Lower leg skin (tissue), 4 donors: ENCODE measurements at regions not wholly inside any gene's neighbourhood (a gene's known extent, or its start where the extent isn't known, plus 50 kb on each side); places are given as distances from the start of the nearest gene placed in this dataset.
"Not testable (repeated sequence)": the region's sequence is repeated elsewhere in the genome, so short reads cannot be mapped to it uniquely, and the experiment has no call there.

ENCODE experiments used
- DNase-seq, 2 donors: peaks; one replicate each; pipeline ENCODE4 v3.0.0-alpha.2; 2019; ENCODE audit warnings: low spot score in 2 of 2
- H3K4me3 ChIP-seq: fragments of 200-600 bp; sonication (generic); 2 replicates; pipeline ENCODE4 v1.5.1; 2017; ENCODE audit warnings: mild to moderate bottlenecking, low read depth; ENCODE audit not compliant: poor library complexity, severe bottlenecking
- CTCF ChIP-seq, 3 donors: fragments of 450-650 bp; IDR thresholded peaks; one replicate each; pipeline ENCODE4 v1.5.1; 2016; ENCODE audit warnings: antibody characterized with exemption in 3 of 3, mild to moderate bottlenecking in 3 of 3, moderate library complexity in 2 of 3
- POLR2A ChIP-seq, 2 donors: fragments of 450-650 bp; IDR thresholded peaks; one replicate each; pipeline ENCODE4 v1.6.1; 2016 to 2017; ENCODE audit warnings: antibody characterized with exemption in 2 of 2, mild to moderate bottlenecking in 1 of 2, moderate library complexity in 1 of 2
- WGBS, 2 donors: methylation state at CpG; one replicate each; pipeline ENCODE4 v1.1.5; 2018; 5-methylcytosine and 5-hydroxymethylcytosine counted together
- intact Hi-C: fragments of 100-400 bp; cut with DNase I; formaldehyde crosslinking; loops from one replicate; pipeline ENCODE4 v1.15.0; 2023; ENCODE audit warnings: low total_unique reads

GRCh38 chr2:189231719-189232323 lies 52.3 kb upstream of the COL5A2 start:
- DNase-seq: no peak
- H3K4me3 ChIP-seq: no peak overlapping the region
- TF ChIP-seq POLR2A (IDR thresholded peaks at IDR 0.05) (no peak), CTCF (IDR thresholded peaks at IDR 0.05) (no peak)
- 76 to 82% methylated on average over 3 of the region's 3 CpGs for WGBS, 2 donors
- intact Hi-C loops: no loop called here

GRCh38 chr2:189232759-189233406 lies 53.3 kb upstream of the COL5A2 start:
- no peak for DNase-seq

GRCh38 chr2:189233527-189233926 lies 54.0 kb upstream of the COL5A2 start:
- TF ChIP-seq CTCF (IDR thresholded peaks at IDR 0.05): no peak
- no peak for TF ChIP-seq POLR2A (IDR thresholded peaks at IDR 0.05)
- DNase-seq: no peak
- H3K4me3 ChIP-seq: no peak overlapping the region
- 82 to 93% methylated on average over 2 of the region's 2 CpGs for WGBS, 2 donors
- intact Hi-C loops: no loop called here

More at GRCh38 chr2:189232759-189233406, 53.3 kb upstream of the COL5A2 start:
- no peak for TF ChIP-seq POLR2A (IDR thresholded peaks at IDR 0.05)
- intact Hi-C loops: no loop called here
- no peak overlapping the region for H3K4me3 ChIP-seq

- no peak for DNase-seq
- intact Hi-C loops: no loop called here
- H3K4me3 ChIP-seq: no peak overlapping the region
- TF ChIP-seq CTCF (IDR thresholded peaks at IDR 0.05) (no peak), POLR2A (IDR thresholded peaks at IDR 0.05) (no peak)
Observed at GRCh38 chr2:189234991-189235390, 55.4 kb upstream of the COL5A2 start.

- H3K4me3 ChIP-seq: no peak overlapping the region
- WGBS, 2 donors: 69 to 82% methylated on average over 2 of the region's 2 CpGs
- TF ChIP-seq POLR2A (IDR thresholded peaks at IDR 0.05) (no peak), CTCF (IDR thresholded peaks at IDR 0.05) (no peak)
- intact Hi-C loops: no loop called here
- DNase-seq: no peak
Observed at GRCh38 chr2:189236066-189236465, 56.5 kb upstream of the COL5A2 start.

- no peak for DNase-seq
Observed at GRCh38 chr2:189238903-189239302, 59.3 kb upstream of the COL5A2 start.

GRCh38 chr2:189243843-189244242 lies 64.3 kb upstream of the COL5A2 start:
- DNase-seq, H3K4me3 ChIP-seq, intact Hi-C loops: not testable (repeated sequence)
- 97 to 100% methylated on average over 1 of the region's 1 CpG for WGBS, 2 donors

More at GRCh38 chr2:189238903-189239302, 59.3 kb upstream of the COL5A2 start:
- H3K4me3 ChIP-seq: no peak overlapping the region
- intact Hi-C loops: no loop called here
- TF ChIP-seq POLR2A (IDR thresholded peaks at IDR 0.05) (no peak), CTCF (IDR thresholded peaks at IDR 0.05) (no peak)
